CD4-positive, alpha-beta T cell (primary cell): ENCODE measurements at regions not wholly inside any gene's neighbourhood (a gene's known extent, or its start where the extent isn't known, plus 50 kb on each side); places are given as distances from the start of the nearest gene placed in this dataset.
"Not testable (repeated sequence)": the region's sequence is repeated elsewhere in the genome, so short reads cannot be mapped to it uniquely, and the experiment has no call there.

Source experiments
- ATAC-seq: fragments of 200-7000 bp; cut with Tn5 transposase; one replicate; pipeline ENCODE4 v1.10.0; 2022; ENCODE audit warnings: mild to moderate bottlenecking; ENCODE audit not compliant: poor library complexity
- CTCF ChIA-PET: fragments of 350-600 bp; sonication (Branson Sonifier 250); formaldehyde crosslinking; loops from one replicate; lab custom pipeline; 2021; ENCODE audit warnings: antibody characterized with exemption, inconsistent platforms; lab: Charles Lee
- POLR2A ChIA-PET: fragments of 350-600 bp; sonication (Branson Sonifier 250); formaldehyde crosslinking; loops from one replicate; lab custom pipeline; 2021; ENCODE audit warnings: antibody characterized with exemption, inconsistent platforms; lab: Charles Lee
- DNase-seq, 14 experiments: peaks; one replicate each; pipeline ENCODE4 v3.0.0-alpha.2; 2013 to 2020; ENCODE audit warnings: mixed read lengths in 2 of 14
- H3K27ac ChIP-seq, 2 donors: one replicate each; pipeline versions ENCODE4 v1.5.1 to v1.7.0; 2013; ENCODE audit warnings: low read length in 2 of 2, low read depth in 1 of 2, mild to moderate bottlenecking in 1 of 2
- H3K27me3 ChIP-seq, 2 experiments: 1 replicate in 1 of 2; 2 replicates in 1 of 2; pipeline versions ENCODE4 v1.6.1 to v1.7.0; 2013; ENCODE audit warnings: low read length in 2 of 2, control low read depth in 1 of 2, mild to moderate bottlenecking in 1 of 2, moderate library complexity in 1 of 2; ENCODE audit not compliant: insufficient read depth in 2 of 2, control insufficient read depth in 1 of 2
- H3K36me3 ChIP-seq: one replicate; pipeline ENCODE4 v1.6.1; 2013; ENCODE audit warnings: low read length, control low read depth; ENCODE audit not compliant: insufficient read depth
- H3K4me1 ChIP-seq: one replicate; pipeline ENCODE4 v1.6.1; 2013; ENCODE audit warnings: low read length, control low read depth; ENCODE audit not compliant: insufficient read depth
- H3K4me3 ChIP-seq: one replicate; pipeline ENCODE4 v1.5.1; 2013; ENCODE audit warnings: mild to moderate bottlenecking, low read length, moderate library complexity
- H3K9me3 ChIP-seq, 2 experiments: 1 replicate in 1 of 2; 2 replicates in 1 of 2; pipeline versions ENCODE4 v1.6.1 to v1.7.0; 2013; ENCODE audit warnings: low read length in 2 of 2, mild to moderate bottlenecking in 2 of 2, control low read depth in 1 of 2, moderate library complexity in 1 of 2; ENCODE audit not compliant: control insufficient read depth in 1 of 2, insufficient read depth in 1 of 2
- H3K27ac Mint-ChIP-seq: one replicate; pipeline ENCODE4 v1.8.0; 2020; ENCODE audit warnings: mixed read lengths
- H3K27me3 Mint-ChIP-seq: one replicate; pipeline ENCODE4 v1.8.0; 2021; ENCODE audit warnings: mixed read lengths
- H3K36me3 Mint-ChIP-seq: one replicate; pipeline ENCODE4 v1.8.0; 2021; ENCODE audit warnings: low read depth, mixed read lengths
- H3K4me1 Mint-ChIP-seq: one replicate; pipeline ENCODE4 v1.8.0; 2021; ENCODE audit warnings: low read depth, mixed read lengths
- H3K4me3 Mint-ChIP-seq: one replicate; pipeline ENCODE4 v1.8.0; 2020; ENCODE audit warnings: mild to moderate bottlenecking, mixed read lengths
- H3K9me3 Mint-ChIP-seq: one replicate; pipeline ENCODE4 v1.8.0; 2020; ENCODE audit warnings: mixed read lengths
- intact Hi-C, 2 experiments: fragments of 100-400 bp; cut with DNase I in 1 of 2; cut with micrococcal nuclease in 1 of 2; formaldehyde crosslinking; loops; one replicate each; pipeline versions ENCODE4 v1.15.1 to v1.9.0; 2023 to 2025; cut with DNase I, micrococcal nuclease
- TF ChIP-seq, protein P1 (sequence below): fragments of 200-600 bp; IDR thresholded peaks from one replicate; pipeline ENCODE4 v1.8.0; 2022; ENCODE audit warnings: antibody characterized with exemption, mild to moderate bottlenecking

DNA sequence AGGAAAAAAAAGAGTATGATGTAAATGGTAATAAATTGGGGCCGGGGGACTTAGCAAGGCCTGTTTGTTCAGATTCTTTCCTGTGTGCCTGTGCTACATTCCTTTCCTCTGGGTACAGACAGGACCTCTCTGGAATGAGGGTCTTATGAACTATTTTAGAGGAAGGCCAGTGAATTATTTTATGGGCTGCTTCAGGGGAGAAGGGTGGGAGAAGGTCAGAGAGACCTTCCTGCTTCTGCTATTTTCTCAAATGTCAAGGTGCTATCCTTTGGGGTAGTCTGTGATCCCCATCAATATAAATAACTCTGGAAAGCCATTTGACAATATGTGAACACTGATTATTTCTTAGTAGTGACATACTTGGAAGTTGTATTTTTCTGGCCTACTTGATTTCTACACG is 426.5 kb downstream of the SH2D4B start:
- no peak overlapping the region for H3K27ac ChIP-seq
- no peaks in the 10 kb centered on the region for H3K36me3 ChIP-seq
- TF ChIP-seq, protein P1, sequence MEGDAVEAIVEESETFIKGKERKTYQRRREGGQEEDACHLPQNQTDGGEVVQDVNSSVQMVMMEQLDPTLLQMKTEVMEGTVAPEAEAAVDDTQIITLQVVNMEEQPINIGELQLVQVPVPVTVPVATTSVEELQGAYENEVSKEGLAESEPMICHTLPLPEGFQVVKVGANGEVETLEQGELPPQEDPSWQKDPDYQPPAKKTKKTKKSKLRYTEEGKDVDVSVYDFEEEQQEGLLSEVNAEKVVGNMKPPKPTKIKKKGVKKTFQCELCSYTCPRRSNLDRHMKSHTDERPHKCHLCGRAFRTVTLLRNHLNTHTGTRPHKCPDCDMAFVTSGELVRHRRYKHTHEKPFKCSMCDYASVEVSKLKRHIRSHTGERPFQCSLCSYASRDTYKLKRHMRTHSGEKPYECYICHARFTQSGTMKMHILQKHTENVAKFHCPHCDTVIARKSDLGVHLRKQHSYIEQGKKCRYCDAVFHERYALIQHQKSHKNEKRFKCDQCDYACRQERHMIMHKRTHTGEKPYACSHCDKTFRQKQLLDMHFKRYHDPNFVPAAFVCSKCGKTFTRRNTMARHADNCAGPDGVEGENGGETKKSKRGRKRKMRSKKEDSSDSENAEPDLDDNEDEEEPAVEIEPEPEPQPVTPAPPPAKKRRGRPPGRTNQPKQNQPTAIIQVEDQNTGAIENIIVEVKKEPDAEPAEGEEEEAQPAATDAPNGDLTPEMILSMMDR, result no peak
- Mint-ChIP-seq H3K36me3 (no peaks in the 10 kb centered on the region), H3K4me3 (no peak overlapping the region), H3K27ac (no peak overlapping the region), H3K27me3 (peaks cover 5% of the 10 kb centered on the region), H3K9me3 (no peaks in the 10 kb centered on the region), H3K4me1 (no peaks in the 10 kb centered on the region)
- no peaks in the 10 kb centered on the region for H3K27me3 ChIP-seq
- no peak overlapping the region for H3K4me3 ChIP-seq
- ChIA-PET POLR2A (no interaction called here), CTCF (no interaction called here)
- no peaks in the 10 kb centered on the region for H3K4me1 ChIP-seq
- H3K9me3 ChIP-seq, result no peaks in the 10 kb centered on the region
- DNase-seq, result no peak
- ATAC-seq, result no peak
- intact Hi-C loops, result no loop called here

DNA sequence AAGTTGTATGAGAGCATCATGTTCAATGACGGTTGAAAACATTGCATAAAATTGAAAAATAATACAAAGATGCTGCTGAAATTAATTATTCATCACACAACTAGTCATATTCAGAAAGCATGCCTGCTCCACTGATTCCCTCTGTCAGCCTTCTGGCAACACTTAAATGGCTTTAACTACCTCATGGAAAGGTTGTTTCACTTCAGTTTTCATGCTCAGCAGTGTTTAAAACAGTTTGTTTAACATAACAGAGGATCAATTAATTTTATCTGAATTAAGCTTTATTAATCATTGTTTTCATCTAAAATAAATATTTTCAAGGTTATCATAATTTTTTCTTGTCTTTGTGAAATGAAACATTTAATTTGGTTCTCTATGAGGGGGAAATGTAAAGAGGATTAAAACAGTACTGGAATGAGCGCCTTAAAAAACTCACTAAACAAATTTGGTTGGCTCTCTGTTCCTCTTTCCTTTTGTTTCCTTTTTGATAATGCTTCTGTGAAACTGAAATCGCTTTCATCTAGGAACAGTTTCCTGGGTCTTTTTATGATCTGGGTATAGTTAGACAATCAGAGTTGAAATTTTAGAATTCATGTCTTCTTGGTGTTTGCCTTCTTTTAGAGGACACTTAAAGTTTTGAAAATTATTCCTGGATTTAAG is 427.4 kb downstream of the SH2D4B start:
- Mint-ChIP-seq H3K27ac (no peak overlapping the region), H3K9me3 (no peaks in the 10 kb centered on the region), H3K27me3 (peaks cover 5% of the 10 kb centered on the region), H3K36me3 (no peaks in the 10 kb centered on the region), H3K4me1 (no peaks in the 10 kb centered on the region), H3K4me3 (no peak overlapping the region)
- Histone ChIP-seq H3K36me3 (no peaks in the 10 kb centered on the region), H3K9me3 (no peaks in the 10 kb centered on the region), H3K4me3 (no peak overlapping the region), H3K4me1 (no peaks in the 10 kb centered on the region), H3K27me3 (no peaks in the 10 kb centered on the region), H3K27ac (no peak overlapping the region)
- ChIA-PET CTCF (no interaction called here), POLR2A (no interaction called here)
- DNase-seq (no peak), ATAC-seq (no peak)
- TF ChIP-seq, protein P1, result no peak
- intact Hi-C loops, result no loop called here

DNA sequence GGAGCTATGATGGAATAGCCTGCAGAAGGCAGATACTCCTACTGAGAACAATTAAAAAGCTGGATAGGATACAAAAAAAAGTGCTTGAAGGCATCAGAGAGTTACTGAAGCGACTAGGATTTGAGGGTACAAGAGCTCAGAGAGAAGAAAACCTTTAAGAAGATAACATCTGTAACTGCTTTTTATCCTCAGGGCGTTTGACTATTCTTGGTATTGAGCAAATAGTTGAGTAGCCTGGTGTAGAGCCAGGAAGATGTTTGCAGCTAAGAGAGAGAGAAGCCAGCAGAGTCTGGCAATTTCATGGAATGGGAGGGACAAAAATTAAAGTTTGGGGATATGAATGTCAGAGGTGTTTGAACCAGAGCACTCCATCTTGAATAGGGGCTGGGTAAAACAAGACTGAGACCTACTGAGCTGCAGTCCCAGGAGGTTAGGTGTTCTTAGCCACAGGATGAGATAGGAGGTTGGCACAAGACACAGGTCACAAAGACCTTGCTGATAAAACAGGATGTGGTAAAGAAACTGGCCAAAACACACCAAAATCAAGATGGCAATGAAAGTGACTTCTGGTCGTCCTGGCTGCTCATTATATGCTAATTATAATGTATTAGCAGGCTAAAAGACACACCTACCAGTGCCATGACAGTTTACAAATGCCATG is 428.8 kb downstream of the SH2D4B start:
- Mint-ChIP-seq H3K27ac (no peak overlapping the region), H3K27me3 (peaks cover 5% of the 10 kb centered on the region), H3K4me3 (no peak overlapping the region), H3K9me3 (no peaks in the 10 kb centered on the region), H3K4me1 (no peaks in the 10 kb centered on the region), H3K36me3 (no peaks in the 10 kb centered on the region)
- no peaks in the 10 kb centered on the region for H3K4me1 ChIP-seq
- no peaks in the 10 kb centered on the region for H3K9me3 ChIP-seq
- intact Hi-C loops, result no loop called here
- DNase-seq, result no peak
- H3K4me3 ChIP-seq, result no peak overlapping the region
- TF ChIP-seq, protein P1, result no peak
- H3K27ac ChIP-seq, result no peak overlapping the region
- CTCF ChIA-PET, result no interaction called here
- no peaks in the 10 kb centered on the region for H3K27me3 ChIP-seq
- no peak for ATAC-seq
- POLR2A ChIA-PET, result no interaction called here
- H3K36me3 ChIP-seq, result no peaks in the 10 kb centered on the region

DNA sequence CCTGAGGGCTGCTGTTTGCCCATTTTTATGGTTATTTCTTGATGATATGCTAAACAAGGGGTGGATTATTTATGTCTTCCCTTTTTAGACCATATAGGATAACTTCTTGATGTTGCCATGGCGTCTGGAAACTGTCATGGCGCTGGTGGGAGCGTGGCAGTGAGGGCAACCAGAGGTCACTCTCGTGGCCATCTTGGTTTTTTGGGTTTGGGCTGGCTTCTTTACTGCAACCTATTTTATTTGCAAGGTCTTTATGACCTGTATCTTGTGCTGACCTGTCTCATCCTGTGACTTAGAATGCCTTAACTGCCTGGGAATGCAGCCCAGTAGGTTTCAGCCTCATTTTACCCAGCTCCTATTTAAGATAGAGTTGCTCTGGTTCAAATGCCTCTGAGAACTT is 429.7 kb downstream of the SH2D4B start:
- ATAC-seq, intact Hi-C loops, POLR2A ChIA-PET, H3K9me3 Mint-ChIP-seq, H3K4me1 ChIP-seq, H3K27me3 Mint-ChIP-seq, CTCF ChIA-PET, H3K27ac ChIP-seq, H3K36me3 ChIP-seq, DNase-seq, H3K36me3 Mint-ChIP-seq, H3K27me3 ChIP-seq, H3K4me3 ChIP-seq, H3K9me3 ChIP-seq, H3K4me1 Mint-ChIP-seq, H3K4me3 Mint-ChIP-seq, H3K27ac Mint-ChIP-seq: not testable (repeated sequence)
